H1 (cell line): ENCODE measurements at regions not wholly inside any gene's neighbourhood (a gene's known extent, or its start where the extent isn't known, plus 50 kb on each side); places are given as distances from the start of the nearest gene placed in this dataset.

Experiments
- BACH1 ChIP-seq: IDR thresholded peaks from 2 replicates; pipeline ENCODE4 v1.6.1; 2012; ENCODE audit warnings: low read length, improper control_type of control experiment
- CHD2 ChIP-seq: IDR thresholded peaks from 2 replicates; pipeline ENCODE4 v1.6.1; 2012; ENCODE audit warnings: low read length, improper control_type of control experiment
- CTCF ChIP-seq, 3 experiments: IDR thresholded peaks; 1 replicate in 2 of 3; 2 replicates in 1 of 3; pipeline versions ENCODE4 v1.5.1 to v1.6.1; 2011; ENCODE audit warnings: low read length in 3 of 3, mild to moderate bottlenecking in 3 of 3, inconsistent platforms in 2 of 3, low read depth in 1 of 3, moderate library complexity in 1 of 3; ENCODE audit not compliant: insufficient read depth in 1 of 3; ENCODE audit errors: control extremely low read depth in 1 of 3
- EZH2 ChIP-seq: fragments of 200-600 bp; sonication (generic); IDR thresholded peaks from 2 replicates; pipeline ENCODE4 v1.7.1; 2012; ENCODE audit warnings: low read depth, mild to moderate bottlenecking, moderate library complexity, low read length, inconsistent platforms; ENCODE audit not compliant: severe bottlenecking
- HDAC6 ChIP-seq: IDR thresholded peaks from one replicate; pipeline ENCODE4 v1.7.1; 2012; ENCODE audit warnings: low read depth, mild to moderate bottlenecking, inconsistent platforms, low read length, moderate library complexity
- MAFK ChIP-seq: IDR thresholded peaks from 2 replicates; pipeline ENCODE4 v1.6.1; 2012; ENCODE audit warnings: low read depth, mild to moderate bottlenecking, improper control_type of control experiment, low read length
- MAX ChIP-seq: IDR thresholded peaks from 2 replicates; pipeline ENCODE4 v1.6.1; 2012; ENCODE audit warnings: inconsistent platforms
- POLR2A ChIP-seq, 2 experiments: IDR thresholded peaks; 1 replicate in 1 of 2; 2 replicates in 1 of 2; pipeline ENCODE4 v1.6.1; 2011; ENCODE audit warnings: low read depth in 2 of 2, low read length in 2 of 2, mild to moderate bottlenecking in 2 of 2; ENCODE audit errors: control extremely low read depth in 1 of 2
- POLR2AphosphoS5 ChIP-seq: IDR thresholded peaks from 2 replicates; pipeline ENCODE4 v1.6.1; 2011; ENCODE audit warnings: low read depth, low read length
- SP1 ChIP-seq: IDR thresholded peaks from 2 replicates; pipeline ENCODE4 v1.6.1; 2011; ENCODE audit warnings: low read depth, low read length
- SUZ12 ChIP-seq: fragments of 200-600 bp; sonication (generic); IDR thresholded peaks from 2 replicates; pipeline ENCODE4 v1.6.1; 2012; ENCODE audit warnings: mild to moderate bottlenecking, inconsistent platforms, low read length, moderate library complexity, mixed read lengths
- YY1 ChIP-seq: IDR thresholded peaks from 2 replicates; pipeline ENCODE4 v1.6.1; 2011; ENCODE audit warnings: low read depth, mild to moderate bottlenecking, low read length

- TF ChIP-seq EZH2 (no peak), POLR2A (IDR thresholded peaks at IDR 0.05; ENCODE audit: control extremely low read depth in 1 of 2, low read depth in 2 of 2, low read length in 2 of 2) (no peak), CTCF (IDR thresholded peaks at IDR 0.05; ENCODE audit: control extremely low read depth in 1 of 3, insufficient read depth in 1 of 3, low read depth in 1 of 3, low read length in 3 of 3) (no peak), SUZ12 (no peak), YY1 (no peak), POLR2AphosphoS5 (no peak), MAFK (no peak), SP1 (no peak), CHD2 (no peak), MAX (no peak), HDAC6 (no peak), BACH1 (no peak)
Observed at GRCh38 chr4:116899561-116899960, 185.8 kb downstream of the TRAM1L1 start.
